Sigmoid colon (tissue), 4 donors: ENCODE measurements at regions not wholly inside any gene's neighbourhood (a gene's known extent, or its start where the extent isn't known, plus 50 kb on each side); places are given as distances from the start of the nearest gene placed in this dataset.

Source experiments
- EP300 ChIP-seq, 4 donors: sonication (generic); formaldehyde crosslinking; IDR thresholded peaks; one replicate each; pipeline ENCODE4 v1.6.1; 2017; ENCODE audit warnings: antibody characterized with exemption in 4 of 4
- POLR2A ChIP-seq, 2 donors: fragments of 450-650 bp; IDR thresholded peaks; one replicate each; pipeline ENCODE4 v1.6.1; 2016; ENCODE audit warnings: antibody characterized with exemption in 2 of 2, mild to moderate bottlenecking in 2 of 2, moderate library complexity in 2 of 2
- TF ChIP-seq, protein P1 (sequence below), 4 experiments: fragments of 450-650 bp in 3 of 4; fragments of 200-600 bp in 1 of 4; IDR thresholded peaks; one replicate each; pipeline ENCODE4 v1.5.1; 2016 to 2019; ENCODE audit warnings: antibody characterized with exemption in 4 of 4, mild to moderate bottlenecking in 3 of 4, moderate library complexity in 2 of 4

- no peak for TF ChIP-seq POLR2A (IDR thresholded peaks at IDR 0.05)
- no peak for TF ChIP-seq EP300 (IDR thresholded peaks at IDR 0.05)
- TF ChIP-seq, protein P1, sequence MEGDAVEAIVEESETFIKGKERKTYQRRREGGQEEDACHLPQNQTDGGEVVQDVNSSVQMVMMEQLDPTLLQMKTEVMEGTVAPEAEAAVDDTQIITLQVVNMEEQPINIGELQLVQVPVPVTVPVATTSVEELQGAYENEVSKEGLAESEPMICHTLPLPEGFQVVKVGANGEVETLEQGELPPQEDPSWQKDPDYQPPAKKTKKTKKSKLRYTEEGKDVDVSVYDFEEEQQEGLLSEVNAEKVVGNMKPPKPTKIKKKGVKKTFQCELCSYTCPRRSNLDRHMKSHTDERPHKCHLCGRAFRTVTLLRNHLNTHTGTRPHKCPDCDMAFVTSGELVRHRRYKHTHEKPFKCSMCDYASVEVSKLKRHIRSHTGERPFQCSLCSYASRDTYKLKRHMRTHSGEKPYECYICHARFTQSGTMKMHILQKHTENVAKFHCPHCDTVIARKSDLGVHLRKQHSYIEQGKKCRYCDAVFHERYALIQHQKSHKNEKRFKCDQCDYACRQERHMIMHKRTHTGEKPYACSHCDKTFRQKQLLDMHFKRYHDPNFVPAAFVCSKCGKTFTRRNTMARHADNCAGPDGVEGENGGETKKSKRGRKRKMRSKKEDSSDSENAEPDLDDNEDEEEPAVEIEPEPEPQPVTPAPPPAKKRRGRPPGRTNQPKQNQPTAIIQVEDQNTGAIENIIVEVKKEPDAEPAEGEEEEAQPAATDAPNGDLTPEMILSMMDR (IDR thresholded peaks at IDR 0.05) = no peak
Measured at GRCh38 chr3:56933803-56934202, 126.7 kb upstream of the SPATA12 start.
